OCI-LY7 (cell line): ENCODE measurements at regions not wholly inside any gene's neighbourhood (a gene's known extent, or its start where the extent isn't known, plus 50 kb on each side); places are given as distances from the start of the nearest gene placed in this dataset.

Source experiments
- BruUV-seq: library from RNA; stranded (reverse); fragments of 400-500 nt; replicated peaks from 2 replicates; lab custom pipeline; 2021; lab: Mats Ljungman, UMichigan
- CTCF ChIA-PET: fragments of 300-600 bp; sonication (Branson Sonifier 250); formaldehyde crosslinking; loops from one replicate; lab custom pipeline; 2022; ENCODE audit warnings: antibody characterized with exemption; ENCODE audit not compliant: unreplicated experiment; lab: Charles Lee
- POLR2A ChIA-PET: fragments of 300-600 bp; sonication (Branson Sonifier 250); formaldehyde crosslinking; loops from one replicate; lab custom pipeline; 2022; ENCODE audit warnings: antibody characterized with exemption; lab: Charles Lee
- DNase-seq: peaks from one replicate; pipeline ENCODE4 v3.0.0-alpha.2; 2015; ENCODE audit warnings: low spot score
- H2AFZ ChIP-seq: fragments of 200-600 bp; sonication (generic), shearing (Covaris generic); 2 replicates; pipeline ENCODE4 v1.6.1; 2014; ENCODE audit warnings: mild to moderate bottlenecking, antibody characterized with exemption, low read length, moderate library complexity
- H3K27ac ChIP-seq: fragments of 200-600 bp; sonication (generic); 2 replicates; pipeline ENCODE4 v1.5.1; 2014; ENCODE audit warnings: mixed run types, low read depth, mild to moderate bottlenecking, moderate library complexity, low read length, inconsistent platforms; ENCODE audit not compliant: poor library complexity, severe bottlenecking
- H3K36me3 ChIP-seq: fragments of 200-600 bp; sonication (generic); 2 replicates; pipeline ENCODE4 v1.6.1; 2014; ENCODE audit warnings: mild to moderate bottlenecking, antibody characterized with exemption, low read length, moderate library complexity, mixed read lengths; ENCODE audit not compliant: insufficient read depth
- H3K4me1 ChIP-seq: fragments of 200-600 bp; sonication (generic); 2 replicates; pipeline ENCODE4 v1.5.1; 2014; ENCODE audit warnings: mild to moderate bottlenecking, low read length; ENCODE audit not compliant: insufficient read depth, poor library complexity, severe bottlenecking
- H3K4me2 ChIP-seq: fragments of 200-600 bp; sonication (generic); 2 replicates; pipeline ENCODE4 v1.6.1; 2014; ENCODE audit warnings: mild to moderate bottlenecking, low read length
- H3K4me3 ChIP-seq: fragments of 200-600 bp; sonication (generic); 2 replicates; pipeline ENCODE4 v1.5.1; 2014; ENCODE audit warnings: mild to moderate bottlenecking, low read depth, low read length; ENCODE audit not compliant: poor library complexity, severe bottlenecking
- H3K79me2 ChIP-seq: fragments of 200-600 bp; sonication (generic); 2 replicates; pipeline ENCODE4 v1.6.1; 2016; ENCODE audit warnings: low read depth, mild to moderate bottlenecking, low read length, moderate library complexity, mixed read lengths; ENCODE audit not compliant: insufficient read depth
- H3K9me2 ChIP-seq: fragments of 200-600 bp; sonication (generic); 2 replicates; pipeline ENCODE4 v1.6.1; 2016; ENCODE audit warnings: mild to moderate bottlenecking, low read length, mixed read lengths; ENCODE audit not compliant: insufficient read depth
- H3K9me3 ChIP-seq: fragments of 200-600 bp; sonication (generic); 2 replicates; pipeline ENCODE4 v1.6.1; 2014; ENCODE audit warnings: mild to moderate bottlenecking, mixed run types, low read length, mixed read lengths
- H4K20me1 ChIP-seq: fragments of 200-600 bp; sonication (generic); 2 replicates; pipeline ENCODE4 v1.6.1; 2014; ENCODE audit warnings: mild to moderate bottlenecking, antibody characterized with exemption, low read length, moderate library complexity, mixed read lengths; ENCODE audit not compliant: insufficient read depth
- EZH2phosphoT487 ChIP-seq: fragments of 200-600 bp; sonication (generic); IDR thresholded peaks from 2 replicates; pipeline ENCODE4 v1.6.1; 2018; ENCODE audit warnings: low read depth, borderline replicate concordance, mild to moderate bottlenecking, mixed run types, antibody characterized with exemption, low read length, moderate library complexity, mixed read lengths
- intact Hi-C: fragments of 100-400 bp; cut with micrococcal nuclease; formaldehyde crosslinking; loops from one replicate; pipeline ENCODE4 v1.10.0; 2022; ENCODE audit not compliant: unreplicated experiment
- TF ChIP-seq, protein P1 (sequence below): fragments of 200-600 bp; sonication (generic); conservative IDR thresholded peaks from 2 replicates; pipeline ENCODE4 v1.5.1; 2014; ENCODE audit warnings: mild to moderate bottlenecking, antibody characterized with exemption, low read length, moderate library complexity, mixed read lengths

DNA sequence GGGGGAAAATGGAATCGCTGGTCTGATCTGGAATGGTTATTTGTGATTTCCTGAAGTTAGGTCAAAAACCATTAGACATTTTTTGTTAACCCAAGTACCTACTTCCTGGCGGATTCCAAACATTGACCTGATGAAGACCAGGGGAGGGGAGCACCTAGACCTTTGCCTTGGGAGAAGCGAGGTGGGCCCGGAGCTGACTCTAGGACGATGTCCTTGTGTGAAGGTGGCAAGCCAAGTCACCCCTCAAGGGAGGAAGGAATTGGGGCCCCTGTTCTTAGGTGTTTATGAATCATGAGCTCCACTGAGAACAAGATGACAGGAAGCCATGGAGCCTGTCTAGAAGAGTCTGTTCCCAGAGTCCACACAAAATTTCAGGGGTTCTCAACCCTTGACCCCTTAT, 204.9 kb upstream of the FOXF1 start:
- DNase-seq: no peak
- no peaks in the 10 kb centered on the region for H3K4me1 ChIP-seq
- H3K9me2 ChIP-seq: no peaks in the 10 kb centered on the region
- H4K20me1 ChIP-seq: no peaks in the 10 kb centered on the region
- no peak overlapping the region for H2AFZ ChIP-seq
- no peak overlapping the region for H3K27ac ChIP-seq
- no peaks in the 10 kb centered on the region for H3K9me3 ChIP-seq
- H3K4me3 ChIP-seq: no peak overlapping the region
- H3K79me2 ChIP-seq: no peaks in the 10 kb centered on the region
- ChIA-PET CTCF (no interaction called here), POLR2A (interaction anchor here (0.6 kb wide), 1 partner anchor 1081 kb away, joined by 3 read pairs; no protein-coding TSS in a partner anchor)
- intact Hi-C loops: no loop called here
- no TSS peak for BruUV-seq
- no peak overlapping the region for H3K4me2 ChIP-seq
- H3K36me3 ChIP-seq: no peaks in the 10 kb centered on the region
- TF ChIP-seq, protein P1, sequence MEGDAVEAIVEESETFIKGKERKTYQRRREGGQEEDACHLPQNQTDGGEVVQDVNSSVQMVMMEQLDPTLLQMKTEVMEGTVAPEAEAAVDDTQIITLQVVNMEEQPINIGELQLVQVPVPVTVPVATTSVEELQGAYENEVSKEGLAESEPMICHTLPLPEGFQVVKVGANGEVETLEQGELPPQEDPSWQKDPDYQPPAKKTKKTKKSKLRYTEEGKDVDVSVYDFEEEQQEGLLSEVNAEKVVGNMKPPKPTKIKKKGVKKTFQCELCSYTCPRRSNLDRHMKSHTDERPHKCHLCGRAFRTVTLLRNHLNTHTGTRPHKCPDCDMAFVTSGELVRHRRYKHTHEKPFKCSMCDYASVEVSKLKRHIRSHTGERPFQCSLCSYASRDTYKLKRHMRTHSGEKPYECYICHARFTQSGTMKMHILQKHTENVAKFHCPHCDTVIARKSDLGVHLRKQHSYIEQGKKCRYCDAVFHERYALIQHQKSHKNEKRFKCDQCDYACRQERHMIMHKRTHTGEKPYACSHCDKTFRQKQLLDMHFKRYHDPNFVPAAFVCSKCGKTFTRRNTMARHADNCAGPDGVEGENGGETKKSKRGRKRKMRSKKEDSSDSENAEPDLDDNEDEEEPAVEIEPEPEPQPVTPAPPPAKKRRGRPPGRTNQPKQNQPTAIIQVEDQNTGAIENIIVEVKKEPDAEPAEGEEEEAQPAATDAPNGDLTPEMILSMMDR: no peak
- TF ChIP-seq EZH2phosphoT487: no peak

DNA sequence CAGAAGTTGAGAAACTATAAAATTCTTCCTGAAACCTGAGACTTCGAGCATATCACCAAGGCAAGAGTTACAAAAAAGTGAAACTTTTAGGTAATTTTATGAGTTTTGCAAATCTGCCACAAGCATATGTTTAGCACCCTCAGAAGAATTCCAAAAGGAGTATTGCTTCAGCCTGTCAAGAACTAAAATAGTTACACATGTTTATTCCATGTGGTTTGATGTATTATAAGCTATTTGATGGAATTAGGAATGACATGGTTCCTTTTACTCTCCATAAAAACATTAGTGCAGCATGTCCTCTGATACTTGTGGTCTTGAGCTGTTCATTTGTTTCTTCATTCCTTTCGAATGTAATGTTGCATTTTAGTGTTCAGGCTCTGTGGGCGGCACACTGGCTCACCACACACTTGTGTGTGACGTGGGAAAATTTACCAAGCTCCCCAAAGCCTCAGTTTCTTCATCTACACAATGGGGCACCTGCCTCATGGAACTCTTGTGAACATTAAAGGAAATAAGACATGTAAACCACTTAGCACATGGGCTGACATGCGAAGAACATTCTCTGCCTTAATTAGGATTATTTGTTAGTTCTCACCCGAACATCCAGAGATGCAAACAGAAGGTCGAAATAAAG, 204.2 kb upstream of the FOXF1 start:
- H3K27ac ChIP-seq: no peak overlapping the region
- no peak for DNase-seq
- no peaks in the 10 kb centered on the region for H3K9me2 ChIP-seq
- no peak overlapping the region for H3K4me3 ChIP-seq
- no peaks in the 10 kb centered on the region for H3K9me3 ChIP-seq
- ChIA-PET POLR2A (interaction anchor here (0.6 kb wide), 1 partner anchor 1081 kb away, joined by 3 read pairs; no protein-coding TSS in a partner anchor), CTCF (no interaction called here)
- BruUV-seq: no TSS peak
- TF ChIP-seq, protein P1: no peak
- TF ChIP-seq EZH2phosphoT487: no peak
- H4K20me1 ChIP-seq: no peaks in the 10 kb centered on the region
- H2AFZ ChIP-seq: no peak overlapping the region
- no peaks in the 10 kb centered on the region for H3K79me2 ChIP-seq
- no peak overlapping the region for H3K4me2 ChIP-seq
- H3K4me1 ChIP-seq: no peaks in the 10 kb centered on the region
- no peaks in the 10 kb centered on the region for H3K36me3 ChIP-seq
- intact Hi-C loops: no loop called here

DNA sequence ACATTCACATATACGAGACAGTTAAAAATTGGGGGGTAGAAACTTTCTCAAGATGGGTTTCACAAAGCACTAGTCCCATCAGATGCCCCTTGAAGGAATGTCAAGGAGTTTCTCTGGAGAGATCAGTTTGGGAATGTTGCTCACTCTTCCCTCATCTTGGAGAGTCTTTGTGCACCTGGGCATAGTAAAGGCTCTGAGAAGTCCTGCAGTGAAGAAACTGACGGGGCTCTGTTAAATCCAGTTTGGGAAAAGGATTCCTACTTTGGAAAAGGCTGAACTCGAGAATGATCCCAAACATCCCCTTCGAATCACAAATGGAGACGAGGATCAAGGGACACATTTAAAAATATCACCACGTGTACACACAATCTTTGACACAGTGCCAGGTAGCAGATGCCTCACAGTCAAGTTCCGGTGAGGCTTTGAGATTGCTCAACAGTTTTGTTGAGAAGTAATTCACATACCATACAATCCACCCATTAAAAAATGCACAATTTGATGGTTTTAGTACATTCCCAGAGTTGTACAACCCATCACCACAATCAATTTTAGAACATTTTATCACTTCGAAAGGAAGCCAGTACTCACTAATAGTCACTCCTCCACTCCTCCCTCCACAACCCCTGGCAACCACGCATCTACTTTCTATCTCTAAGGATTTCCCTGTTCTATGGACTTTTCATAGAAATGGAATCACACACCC, 203.4 kb upstream of the FOXF1 start:
- POLR2A ChIA-PET: no interaction called here
- Histone ChIP-seq H2AFZ (no peak overlapping the region), H3K36me3 (no peaks in the 10 kb centered on the region), H3K79me2 (no peaks in the 10 kb centered on the region), H3K27ac (no peak overlapping the region), H3K9me2 (no peaks in the 10 kb centered on the region), H3K4me2 (no peak overlapping the region), H3K4me1 (no peaks in the 10 kb centered on the region), H4K20me1 (no peaks in the 10 kb centered on the region), H3K4me3 (no peak overlapping the region), H3K9me3 (no peaks in the 10 kb centered on the region)
- TF ChIP-seq, protein P1: no peak
- no peak for TF ChIP-seq EZH2phosphoT487
- no TSS peak for BruUV-seq
- CTCF ChIA-PET: no interaction called here
- DNase-seq: no peak
- intact Hi-C loops: no loop called here
